ENCODE measurements at regions not wholly inside any gene's neighbourhood (a gene's known extent, or its start where the extent isn't known, plus 50 kb on each side); places are given as distances from the start of the nearest gene placed in this dataset.

GRCh38 chr4:60215906-60216305 is 984.2 kb upstream of the ADGRL3 start:
- no peak for DNase-seq

GRCh38 chr4:60216752-60217151 is 983.4 kb upstream of the ADGRL3 start:
- no peak for DNase-seq

- DNase-seq: no peak
These were observed 978.3 kb upstream of the ADGRL3 start for GRCh38 chr4:60221866-60222265.

GRCh38 chr4:60223208-60223923 is 976.8 kb upstream of the ADGRL3 start:
- no peak for DNase-seq

GRCh38 chr4:60241866-60242265 is 958.3 kb upstream of the ADGRL3 start:
- DNase-seq: no peak

- no peak for DNase-seq
These were observed 950.3 kb upstream of the ADGRL3 start for GRCh38 chr4:60249784-60250183.

- DNase-seq: no peak
These were observed 949.5 kb upstream of the ADGRL3 start for GRCh38 chr4:60250657-60251056.

- DNase-seq: no peak
These were observed 940.3 kb upstream of the ADGRL3 start for GRCh38 chr4:60259781-60260180.

- DNase-seq: no peak
These were observed 933.6 kb upstream of the ADGRL3 start for GRCh38 chr4:60266505-60266904.

GRCh38 chr4:60296386-60296785 is 903.7 kb upstream of the ADGRL3 start:
- DNase-seq: no peak

- DNase-seq: no peak
These were observed 886.4 kb upstream of the ADGRL3 start for GRCh38 chr4:60313611-60314178.

GRCh38 chr4:60314416-60314815 is 885.7 kb upstream of the ADGRL3 start:
- DNase-seq: no peak

GRCh38 chr4:60315586-60315985 is 884.5 kb upstream of the ADGRL3 start:
- no peak for DNase-seq

GRCh38 chr4:60326735-60327134 is 873.4 kb upstream of the ADGRL3 start:
- DNase-seq: no peak

- no peak for DNase-seq
These were observed 872.5 kb upstream of the ADGRL3 start for GRCh38 chr4:60327651-60328050.

GRCh38 chr4:60344908-60345307 is 855.2 kb upstream of the ADGRL3 start:
- no peak for DNase-seq

- no peak for DNase-seq
These were observed 854.7 kb upstream of the ADGRL3 start for GRCh38 chr4:60345392-60345791.

- no peak for DNase-seq
These were observed 840.3 kb upstream of the ADGRL3 start for GRCh38 chr4:60359746-60360367.

GRCh38 chr4:60365176-60365575 is 835.0 kb upstream of the ADGRL3 start:
- DNase-seq: no peak

GRCh38 chr4:60366661-60367060 is 833.5 kb upstream of the ADGRL3 start:
- no peak for DNase-seq

- no peak for DNase-seq
These were observed 831.1 kb upstream of the ADGRL3 start for GRCh38 chr4:60368986-60369385.

GRCh38 chr4:60378010-60378409 is 822.1 kb upstream of the ADGRL3 start:
- DNase-seq: no peak

- DNase-seq: no peak
These were observed 815.6 kb upstream of the ADGRL3 start for GRCh38 chr4:60384516-60384915.

- no peak for DNase-seq
These were observed 810.5 kb upstream of the ADGRL3 start for GRCh38 chr4:60389633-60390032.
